Esophagus muscularis mucosa (tissue), 4 donors: ENCODE measurements at regions not wholly inside any gene's neighbourhood (a gene's known extent, or its start where the extent isn't known, plus 50 kb on each side); places are given as distances from the start of the nearest gene placed in this dataset.

Source experiments
- DNase-seq: peaks from one replicate; pipeline ENCODE4 v3.0.0-alpha.2; 2017; ENCODE audit errors: extremely low spot score
- H3K27ac ChIP-seq, 4 donors: fragments of 200-600 bp; sonication (generic); replicated peaks in 1 of 4; 1 replicate in 3 of 4; 2 replicates in 1 of 4; pipeline ENCODE4 v1.5.1; 2016 to 2019; ENCODE audit warnings: mild to moderate bottlenecking in 1 of 4
- H3K27me3 ChIP-seq, 4 donors: fragments of 200-600 bp; sonication (generic); one replicate each; pipeline versions ENCODE4 v1.5.1 to v1.6.0; 2016 to 2019
- H3K36me3 ChIP-seq, 4 donors: fragments of 200-600 bp; sonication (generic); one replicate each; pipeline ENCODE4 v1.5.1; 2016 to 2019
- H3K4me1 ChIP-seq, 4 donors: fragments of 200-600 bp; sonication (generic); one replicate each; pipeline ENCODE4 v1.5.1; 2016 to 2019
- H3K4me3 ChIP-seq, 4 donors: fragments of 200-600 bp; sonication (generic); 1 replicate in 2 of 4; 2 replicates in 2 of 4; pipeline ENCODE4 v1.5.1; 2016 to 2019; ENCODE audit warnings: mild to moderate bottlenecking in 4 of 4, moderate library complexity in 1 of 4
- H3K9me3 ChIP-seq, 4 donors: fragments of 200-600 bp; sonication (generic); 1 replicate in 3 of 4; 2 replicates in 1 of 4; pipeline ENCODE4 v1.5.1; 2016 to 2019
- EP300 ChIP-seq: sonication (generic); formaldehyde crosslinking; IDR thresholded peaks from one replicate; pipeline ENCODE4 v1.6.1; 2017; ENCODE audit warnings: antibody characterized with exemption
- POLR2A ChIP-seq: fragments of 450-650 bp; IDR thresholded peaks from one replicate; pipeline ENCODE4 v1.6.1; 2017; ENCODE audit warnings: antibody characterized with exemption, moderate library complexity, mild to moderate bottlenecking, low read depth
- POLR2AphosphoS5 ChIP-seq, 2 donors: sonication (generic); formaldehyde crosslinking; IDR thresholded peaks; one replicate each; pipeline ENCODE4 v1.6.1; 2017; ENCODE audit warnings: antibody characterized with exemption in 2 of 2
- WGBS: methylation state at CpG from one replicate; pipeline ENCODE4 v1.1.5; 2018; 5-methylcytosine and 5-hydroxymethylcytosine counted together
- intact Hi-C: fragments of 100-400 bp; cut with DNase I; formaldehyde crosslinking; loops from one replicate; pipeline ENCODE4 v1.15.1; 2023
- TF ChIP-seq, protein P1 (sequence below), 3 experiments: fragments of 200-600 bp in 2 of 3; fragments of 450-650 bp in 1 of 3; sonication (generic) in 2 of 3; IDR thresholded peaks; one replicate each; pipeline ENCODE4 v1.5.1; 2017 to 2019; ENCODE audit warnings: antibody characterized with exemption in 3 of 3, mild to moderate bottlenecking in 2 of 3, moderate library complexity in 1 of 3

DNA sequence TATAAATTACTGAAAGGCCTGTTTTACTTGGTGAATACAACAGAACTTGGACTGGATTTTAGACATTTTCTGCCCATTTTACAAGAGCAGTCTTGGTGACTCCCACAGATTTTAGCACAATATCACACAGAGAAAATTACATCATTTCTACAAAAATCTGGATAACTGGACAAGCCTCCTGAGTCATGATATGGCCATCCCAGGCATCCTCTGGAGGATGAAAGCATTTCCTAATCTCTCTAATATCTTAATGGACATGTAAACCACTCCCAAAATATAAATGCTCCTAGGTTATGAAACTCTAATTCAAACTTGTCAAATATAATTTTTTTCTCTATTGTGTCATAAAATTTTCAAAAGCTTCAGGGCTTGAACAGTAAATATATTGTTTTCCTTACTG, 1170.8 kb upstream of the PCDH7 start:
- TF ChIP-seq EP300: no peak
- TF ChIP-seq, protein P1, sequence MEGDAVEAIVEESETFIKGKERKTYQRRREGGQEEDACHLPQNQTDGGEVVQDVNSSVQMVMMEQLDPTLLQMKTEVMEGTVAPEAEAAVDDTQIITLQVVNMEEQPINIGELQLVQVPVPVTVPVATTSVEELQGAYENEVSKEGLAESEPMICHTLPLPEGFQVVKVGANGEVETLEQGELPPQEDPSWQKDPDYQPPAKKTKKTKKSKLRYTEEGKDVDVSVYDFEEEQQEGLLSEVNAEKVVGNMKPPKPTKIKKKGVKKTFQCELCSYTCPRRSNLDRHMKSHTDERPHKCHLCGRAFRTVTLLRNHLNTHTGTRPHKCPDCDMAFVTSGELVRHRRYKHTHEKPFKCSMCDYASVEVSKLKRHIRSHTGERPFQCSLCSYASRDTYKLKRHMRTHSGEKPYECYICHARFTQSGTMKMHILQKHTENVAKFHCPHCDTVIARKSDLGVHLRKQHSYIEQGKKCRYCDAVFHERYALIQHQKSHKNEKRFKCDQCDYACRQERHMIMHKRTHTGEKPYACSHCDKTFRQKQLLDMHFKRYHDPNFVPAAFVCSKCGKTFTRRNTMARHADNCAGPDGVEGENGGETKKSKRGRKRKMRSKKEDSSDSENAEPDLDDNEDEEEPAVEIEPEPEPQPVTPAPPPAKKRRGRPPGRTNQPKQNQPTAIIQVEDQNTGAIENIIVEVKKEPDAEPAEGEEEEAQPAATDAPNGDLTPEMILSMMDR (IDR thresholded peaks at IDR 0.05): no peak
- TF ChIP-seq POLR2A: no peak
- TF ChIP-seq POLR2AphosphoS5 (IDR thresholded peaks at IDR 0.05): no peak
- Histone ChIP-seq H3K27me3 (no peaks in the 10 kb centered on the region), H3K27ac (no peak overlapping the region), H3K36me3 (no peaks in the 10 kb centered on the region), H3K4me1 (no peaks in the 10 kb centered on the region), H3K4me3 (no peak overlapping the region), H3K9me3 (peaks cover 0 to 5% (median 0%) of the 10 kb centered on the region in 4 donors)
- DNase-seq: no peak
- intact Hi-C loops: no loop called here

DNA sequence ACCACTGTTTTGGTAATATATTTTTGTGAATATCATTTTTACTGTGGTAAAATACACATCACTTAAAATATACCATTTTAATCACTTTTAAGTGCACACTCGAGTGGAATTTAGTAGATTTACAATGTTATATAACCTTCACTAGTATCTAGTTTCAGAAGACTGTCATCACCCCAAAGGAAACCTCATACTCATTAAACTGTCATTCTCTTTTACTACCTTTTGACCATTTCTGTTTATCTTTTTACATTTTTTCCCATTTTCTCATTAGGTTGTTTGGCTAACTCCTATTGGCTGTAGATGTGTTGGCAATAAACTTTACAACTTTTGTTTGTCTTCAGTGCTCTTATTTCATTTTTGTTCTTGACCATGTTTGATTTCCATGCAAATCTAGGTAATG, 1168.3 kb upstream of the PCDH7 start:
- no peaks in the 10 kb centered on the region for H3K4me1 ChIP-seq
- TF ChIP-seq, protein P1 (IDR thresholded peaks at IDR 0.05): no peak
- TF ChIP-seq EP300: no peak
- no peak for TF ChIP-seq POLR2AphosphoS5 (IDR thresholded peaks at IDR 0.05)
- TF ChIP-seq POLR2A: no peak
- no peak for DNase-seq
- H3K9me3 ChIP-seq: peaks cover 0 to 5% (median 0%) of the 10 kb centered on the region in 4 donors
- no peak overlapping the region for H3K4me3 ChIP-seq
- 88% methylated on average over 1 of the region's 1 CpG for WGBS
- no peak overlapping the region for H3K27ac ChIP-seq
- H3K27me3 ChIP-seq: no peaks in the 10 kb centered on the region
- H3K36me3 ChIP-seq: no peaks in the 10 kb centered on the region
- intact Hi-C loops: no loop called here

DNA sequence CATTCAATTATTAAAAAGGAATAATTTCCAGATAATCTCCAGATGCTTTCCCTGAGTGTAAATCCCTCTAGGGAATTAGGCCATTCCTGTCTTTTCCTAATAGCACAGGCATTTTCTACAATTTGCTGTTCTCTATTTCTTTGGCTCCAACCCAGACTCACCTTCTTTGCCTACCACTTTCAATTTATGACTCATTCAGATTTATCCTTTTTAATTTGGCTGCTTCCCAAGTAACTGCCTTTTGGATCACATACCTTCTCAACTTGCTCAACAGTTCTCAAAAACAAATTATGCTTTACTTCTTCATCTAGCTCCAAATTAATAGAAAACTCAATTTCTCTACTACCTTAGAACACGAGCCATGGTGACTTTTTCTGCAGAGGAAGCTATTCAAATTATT, 1166.3 kb upstream of the PCDH7 start:
- intact Hi-C loops: no loop called here
- no peak for DNase-seq
- WGBS: 66% methylated on average over 1 of the region's 1 CpG

DNA sequence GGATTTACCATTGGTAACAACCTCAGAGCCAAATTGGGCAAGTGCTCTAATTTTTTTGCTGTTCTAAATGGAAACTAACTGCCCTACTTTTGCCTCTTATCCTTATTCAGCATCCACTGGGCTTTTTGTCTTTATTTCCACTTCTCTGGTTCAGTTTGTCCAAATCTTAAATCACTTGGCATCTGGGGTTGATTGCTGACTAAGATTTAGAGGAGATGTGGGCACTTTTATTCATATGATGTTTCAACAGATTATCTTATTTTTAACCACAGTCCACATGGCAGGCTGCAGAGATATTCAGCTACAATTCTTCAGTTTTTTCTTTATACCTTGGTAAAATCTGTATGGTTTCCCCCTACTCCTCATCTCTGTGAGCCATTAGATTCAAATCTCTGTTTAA, 1161.4 kb upstream of the PCDH7 start:
- Histone ChIP-seq H3K9me3 (no peaks in the 10 kb centered on the region), H3K4me1 (no peaks in the 10 kb centered on the region), H3K27ac (no peak overlapping the region), H3K36me3 (no peaks in the 10 kb centered on the region), H3K27me3 (no peaks in the 10 kb centered on the region), H3K4me3 (no peak overlapping the region)
- intact Hi-C loops: no loop called here
- no peak for DNase-seq
- TF ChIP-seq POLR2A (no peak), EP300 (no peak), POLR2AphosphoS5 (IDR thresholded peaks at IDR 0.05) (no peak)
- TF ChIP-seq, protein P1 (IDR thresholded peaks at IDR 0.05): no peak

More for the DNA sequence above, 1166.3 kb upstream of the PCDH7 start:
- Histone ChIP-seq H3K9me3 (no peaks in the 10 kb centered on the region), H3K4me1 (no peaks in the 10 kb centered on the region), H3K27ac (no peak overlapping the region), H3K27me3 (no peaks in the 10 kb centered on the region), H3K4me3 (no peak overlapping the region), H3K36me3 (no peaks in the 10 kb centered on the region)
- TF ChIP-seq POLR2AphosphoS5 (IDR thresholded peaks at IDR 0.05): no peak
- no peak for TF ChIP-seq POLR2A
- TF ChIP-seq EP300: no peak
- TF ChIP-seq, protein P1 (IDR thresholded peaks at IDR 0.05): no peak

DNA sequence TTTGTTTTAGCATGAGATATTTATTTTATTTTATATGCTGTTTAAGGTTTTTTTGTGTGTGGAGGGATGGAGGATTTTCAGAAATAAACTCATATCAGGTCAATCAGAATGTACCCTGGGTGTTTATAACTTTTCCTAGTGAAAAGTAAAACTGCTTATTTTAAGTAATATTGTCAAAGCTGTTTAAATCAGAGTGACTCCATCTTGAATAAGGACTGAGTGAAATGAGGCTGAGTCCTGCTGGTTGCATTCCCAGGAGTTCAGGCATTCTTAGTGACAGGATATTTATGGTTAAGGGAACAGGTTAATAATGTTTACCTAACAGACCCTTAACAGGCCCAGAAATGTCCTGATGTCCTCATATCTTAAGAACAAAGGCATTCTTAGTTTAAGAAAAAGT, 1160.9 kb upstream of the PCDH7 start:
- DNase-seq: no peak
- Histone ChIP-seq H3K27me3 (no peaks in the 10 kb centered on the region), H3K4me1 (no peaks in the 10 kb centered on the region), H3K9me3 (no peaks in the 10 kb centered on the region), H3K4me3 (no peak overlapping the region), H3K27ac (no peak overlapping the region), H3K36me3 (no peaks in the 10 kb centered on the region)
- TF ChIP-seq POLR2AphosphoS5 (IDR thresholded peaks at IDR 0.05): no peak
- TF ChIP-seq, protein P1 (IDR thresholded peaks at IDR 0.05): no peak
- TF ChIP-seq EP300: no peak
- no peak for TF ChIP-seq POLR2A
- intact Hi-C loops: no loop called here
